H1 (cell line): ENCODE measurements at regions not wholly inside any gene's neighbourhood (a gene's known extent, or its start where the extent isn't known, plus 50 kb on each side); places are given as distances from the start of the nearest gene placed in this dataset.

ENCODE experiments used
- CTCF ChIA-PET: fragments of 300-600 bp; sonication (Branson Sonifier 250); formaldehyde crosslinking; loops from one replicate; lab custom pipeline; 2021; ENCODE audit not compliant: partially characterized antibody; lab: Charles Lee
- POLR2A ChIA-PET: fragments of 300-600 bp; sonication (Branson Sonifier 250); formaldehyde crosslinking; loops from one replicate; lab custom pipeline; 2021; ENCODE audit warnings: inconsistent platforms; ENCODE audit not compliant: partially characterized antibody; lab: Charles Lee
- DNase-seq, 2 experiments: peaks; one replicate each; pipeline versions ENCODE4 v3.0.0 to v3.0.0-alpha.2; 2010 to 2022; ENCODE audit warnings: low spot score in 2 of 2, low read depth in 1 of 2, mixed read lengths in 1 of 2
- FAIRE-seq: peaks from 2 replicates; lab custom pipeline; 2011; peaks lifted over from hg19 to GRCh38; lab: Jason Lieb, UNC
- H2AFZ ChIP-seq: 2 replicates; pipeline ENCODE4 v1.8.1; 2012; ENCODE audit warnings: low read length, inconsistent platforms
- H2AK5ac ChIP-seq: 2 replicates; pipeline ENCODE4 v1.6.1; 2013; ENCODE audit warnings: low read depth, low read length
- H2BK120ac ChIP-seq: replicated peaks from 2 replicates; pipeline ENCODE3; 2013; ENCODE audit warnings: low read depth, low read length, inconsistent platforms
- H2BK12ac ChIP-seq: 2 replicates; pipeline ENCODE4 v1.6.1; 2013; ENCODE audit warnings: low read depth, low read length
- H2BK15ac ChIP-seq: 2 replicates; pipeline ENCODE4 v1.6.1; 2013; ENCODE audit warnings: low read length
- H2BK20ac ChIP-seq: 2 replicates; pipeline ENCODE4 v1.6.1; 2013; ENCODE audit warnings: low read length
- H2BK5ac ChIP-seq: 2 replicates; pipeline ENCODE4 v1.6.1; 2013; ENCODE audit warnings: low read depth, low read length
- H3K14ac ChIP-seq: 2 replicates; pipeline ENCODE4 v1.6.1; 2013; ENCODE audit warnings: inconsistent platforms; ENCODE audit not compliant: insufficient read length
- H3K18ac ChIP-seq: 2 replicates; pipeline ENCODE4 v1.6.1; 2013; ENCODE audit warnings: low read length; ENCODE audit errors: extremely low read depth
- H3K23ac ChIP-seq: 2 replicates; pipeline ENCODE4 v1.6.1; 2013; ENCODE audit warnings: inconsistent platforms; ENCODE audit not compliant: insufficient read length
- H3K23me2 ChIP-seq: 2 replicates; pipeline ENCODE4 v1.6.1; 2013; ENCODE audit warnings: low read depth, low read length
- H3K27ac ChIP-seq: 2 replicates; pipeline ENCODE4 v1.6.1; 2011; ENCODE audit warnings: low read depth, low read length, inconsistent platforms
- H3K27me3 ChIP-seq, 4 experiments: replicated peaks in 1 of 4; 1 replicate in 1 of 4; 2 replicates in 3 of 4; pipeline versions ENCODE4 v1.6.1 to v1.8.1; 2011 to 2013; ENCODE audit warnings: low read length in 3 of 4, mild to moderate bottlenecking in 3 of 4, inconsistent platforms in 2 of 4, mixed read lengths in 2 of 4, moderate library complexity in 1 of 4; ENCODE audit not compliant: control insufficient read depth in 3 of 4, insufficient read depth in 3 of 4; ENCODE audit errors: extremely low read depth in 1 of 4
- H3K36me3 ChIP-seq, 4 experiments: 2 replicates each; pipeline versions ENCODE4 v1.6.1 to v1.8.1; 2011 to 2013; ENCODE audit warnings: mild to moderate bottlenecking in 4 of 4, low read length in 3 of 4, moderate library complexity in 2 of 4, control low read depth in 1 of 4, inconsistent platforms in 1 of 4; ENCODE audit not compliant: insufficient read depth in 4 of 4, control insufficient read depth in 2 of 4
- H3K4ac ChIP-seq: replicated peaks from 2 replicates; pipeline ENCODE3; 2013; ENCODE audit warnings: low read length, low read depth, mixed read lengths, inconsistent platforms; ENCODE audit not compliant: insufficient read length
- H3K4me1 ChIP-seq, 4 experiments: replicated peaks in 1 of 4; 1 replicate in 1 of 4; 2 replicates in 3 of 4; pipeline versions ENCODE4 v1.6.1 to v1.8.1; 2011 to 2013; ENCODE audit warnings: low read length in 3 of 4, inconsistent platforms in 2 of 4, mixed read lengths in 1 of 4; ENCODE audit not compliant: insufficient read depth in 4 of 4, control insufficient read depth in 3 of 4
- H3K4me2 ChIP-seq, 2 experiments: 2 replicates each; pipeline versions ENCODE4 v1.6.1 to v1.8.1; 2011 to 2013; ENCODE audit warnings: low read depth in 2 of 2, low read length in 2 of 2, control low read depth in 1 of 2, inconsistent platforms in 1 of 2, mild to moderate bottlenecking in 1 of 2; ENCODE audit not compliant: insufficient read depth in 1 of 2
- H3K4me3 ChIP-seq, 4 experiments: fragments of 200-600, 300-600 bp in 1 of 4; sonication (generic), shearing (Covaris generic), sonication (Bioruptor Twin) in 1 of 4; 2 replicates each; pipeline versions ENCODE4 v1.5.1 to v1.8.1; 2011 to 2016; ENCODE audit warnings: low read length in 4 of 4, low read depth in 3 of 4, control low read depth in 2 of 4, inconsistent platforms in 2 of 4, mild to moderate bottlenecking in 2 of 4, mixed read lengths in 1 of 4, moderate library complexity in 1 of 4; ENCODE audit not compliant: insufficient read depth in 2 of 4; ENCODE audit errors: extremely low read depth in 1 of 4
- H3K56ac ChIP-seq: replicated peaks from 2 replicates; pipeline ENCODE3; 2013; ENCODE audit warnings: low read depth, mild to moderate bottlenecking, mixed read lengths, low read length, inconsistent platforms; ENCODE audit not compliant: insufficient read length
- H3K79me1 ChIP-seq: 2 replicates; pipeline ENCODE4 v1.6.1; 2013; ENCODE audit warnings: low read depth, low read length, control low read depth
- H3K79me2 ChIP-seq, 2 experiments: 2 replicates each; pipeline versions ENCODE4 v1.6.1 to v1.8.1; 2012 to 2013; ENCODE audit warnings: low read length in 2 of 2, mild to moderate bottlenecking in 2 of 2, inconsistent platforms in 1 of 2; ENCODE audit not compliant: insufficient read depth in 2 of 2, control insufficient read depth in 1 of 2
- H3K9ac ChIP-seq, 4 experiments: replicated peaks in 1 of 4; 1 replicate in 1 of 4; 2 replicates in 3 of 4; pipeline versions ENCODE4 v1.6.1 to v1.8.1; 2011 to 2013; ENCODE audit warnings: low read depth in 3 of 4, low read length in 3 of 4, control low read depth in 2 of 4, mild to moderate bottlenecking in 2 of 4, moderate library complexity in 2 of 4, inconsistent platforms in 1 of 4; ENCODE audit errors: extremely low read depth in 1 of 4
- H3K9me3 ChIP-seq, 2 experiments: 2 replicates each; pipeline versions ENCODE4 v1.6.1 to v1.8.1; 2012 to 2013; ENCODE audit warnings: mild to moderate bottlenecking in 2 of 2, moderate library complexity in 2 of 2, control low read depth in 1 of 2, inconsistent platforms in 1 of 2, low read depth in 1 of 2, low read length in 1 of 2, mixed read lengths in 1 of 2; ENCODE audit not compliant: insufficient read depth in 2 of 2
- H4K20me1 ChIP-seq, 2 experiments: replicated peaks in 1 of 2; 2 replicates each; pipeline versions ENCODE3 to v1.8.1; 2011 to 2013; ENCODE audit warnings: inconsistent platforms in 2 of 2, low read length in 2 of 2, mild to moderate bottlenecking in 1 of 2; ENCODE audit not compliant: insufficient read depth in 2 of 2, control insufficient read depth in 1 of 2
- H4K5ac ChIP-seq: 2 replicates; pipeline ENCODE4 v1.6.1; 2013; ENCODE audit warnings: low read length, low read depth, mixed read lengths, inconsistent platforms; ENCODE audit not compliant: insufficient read length
- H4K8ac ChIP-seq: 2 replicates; pipeline ENCODE4 v1.8.0; 2013; ENCODE audit warnings: mild to moderate bottlenecking, moderate library complexity, low read length, inconsistent platforms; ENCODE audit not compliant: insufficient read depth; ENCODE audit errors: extremely low read depth
- H4K91ac ChIP-seq: replicated peaks from 2 replicates; pipeline ENCODE3; 2013; ENCODE audit warnings: low read length, mixed read lengths, inconsistent platforms; ENCODE audit not compliant: insufficient read length
- BRCA1 ChIP-seq: IDR thresholded peaks from 2 replicates; pipeline ENCODE4 v1.6.1; 2012; ENCODE audit warnings: low read depth, low read length, improper control_type of control experiment
- CBX5 ChIP-seq: fragments of 300-800, 300-1000 bp; sonication (generic); IDR thresholded peaks from 2 replicates; pipeline ENCODE4 v1.7.1; 2016; ENCODE audit warnings: antibody characterized with exemption, low read length, low read depth
- CREB1 ChIP-seq: IDR thresholded peaks from 2 replicates; pipeline ENCODE4 v1.6.1; 2012; ENCODE audit warnings: inconsistent platforms
- EGR1 ChIP-seq: IDR thresholded peaks from 2 replicates; pipeline ENCODE4 v1.6.1; 2011; ENCODE audit warnings: low read depth, low read length, borderline replicate concordance
- EZH2 ChIP-seq: fragments of 200-600 bp; sonication (generic); IDR thresholded peaks from 2 replicates; pipeline ENCODE4 v1.7.1; 2012; ENCODE audit warnings: low read depth, mild to moderate bottlenecking, moderate library complexity, low read length, inconsistent platforms; ENCODE audit not compliant: severe bottlenecking
- FOSL1 ChIP-seq: IDR thresholded peaks from 2 replicates; pipeline ENCODE4 v1.6.1; 2011; ENCODE audit warnings: mild to moderate bottlenecking, low read depth, low read length, moderate library complexity; ENCODE audit not compliant: insufficient read depth
- GTF2F1 ChIP-seq: IDR thresholded peaks from 2 replicates; pipeline ENCODE4 v1.6.1; 2012; ENCODE audit warnings: low read depth, low read length, improper control_type of control experiment, borderline replicate concordance
- KDM1A ChIP-seq: fragments of 200-600, 300-600 bp; sonication (generic); IDR thresholded peaks from 2 replicates; pipeline ENCODE4 v1.7.1; 2016; ENCODE audit warnings: mild to moderate bottlenecking, low read length, borderline replicate concordance
- RXRA ChIP-seq: IDR thresholded peaks from 2 replicates; pipeline ENCODE4 v1.6.1; 2011; ENCODE audit warnings: low read depth, mild to moderate bottlenecking, low read length, moderate library complexity; ENCODE audit not compliant: insufficient read depth
- ZNF274 ChIP-seq: IDR thresholded peaks from 2 replicates; pipeline ENCODE4 v1.7.0; 2012; ENCODE audit warnings: low read length, borderline replicate concordance; ENCODE audit errors: extremely low read depth
- WGBS, 2 experiments: shearing (Covaris generic) in 1 of 2; methylation state at CpG; one replicate each; pipeline versions ENCODE4 v1.1.6 to v1.1.7; 2013 to 2015; ENCODE audit warnings: low lambda C conversion rate in 2 of 2, mixed read lengths in 2 of 2, inconsistent platforms in 1 of 2, low coverage in 1 of 2, missing lambda C conversion rate in 1 of 2; ENCODE audit not compliant: insufficient replicate concordance in 2 of 2, insufficient coverage in 1 of 2, insufficient read length in 1 of 2; ENCODE audit errors: extremely low coverage in 1 of 2, missing lambda C conversion rate in 1 of 2; 5-methylcytosine and 5-hydroxymethylcytosine counted together
- TF ChIP-seq, protein P1 (sequence below): IDR thresholded peaks from 2 replicates; pipeline ENCODE4 v1.6.1; 2012; ENCODE audit warnings: inconsistent platforms

DNA sequence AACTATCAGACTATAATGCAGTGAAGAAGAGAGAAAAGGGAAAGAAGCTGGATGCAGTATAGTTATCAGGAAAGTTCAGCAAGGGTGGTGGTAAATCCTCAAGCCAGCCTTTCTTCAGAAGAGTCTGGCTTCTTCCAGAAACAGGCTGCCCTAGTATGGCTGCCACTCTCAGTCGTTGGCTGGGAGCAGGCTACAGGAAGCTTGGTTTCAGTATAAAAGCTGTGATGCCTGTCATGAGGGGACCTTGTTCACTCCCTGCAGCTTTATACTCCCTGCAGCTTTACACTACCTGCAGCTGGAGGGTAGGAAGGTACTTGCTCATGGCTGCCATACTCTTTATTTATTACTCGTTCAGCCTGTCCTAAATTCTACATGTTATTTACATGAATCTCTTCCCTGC lies 63.3 kb upstream of the ARHGAP18 start:
- Histone ChIP-seq H3K4me1 (peaks cover 0 to 4% (median 2%) of the 10 kb centered on the region in 4 experiments; a peak in 3 of 7 replicates), H2BK15ac (no peak overlapping the region), H3K79me2 (no peaks in the 10 kb centered on the region), H3K23ac (no peak overlapping the region)
- POLR2A ChIA-PET: no interaction called here
- TF ChIP-seq FOSL1 (no peak), KDM1A (no peak), BRCA1 (no peak), EGR1 (no peak), GTF2F1 (no peak), EZH2 (no peak), CBX5 (no peak), RXRA (no peak), CREB1 (no peak), ZNF274 (no peak)
- TF ChIP-seq, protein P1, sequence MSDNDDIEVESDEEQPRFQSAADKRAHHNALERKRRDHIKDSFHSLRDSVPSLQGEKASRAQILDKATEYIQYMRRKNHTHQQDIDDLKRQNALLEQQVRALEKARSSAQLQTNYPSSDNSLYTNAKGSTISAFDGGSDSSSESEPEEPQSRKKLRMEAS: no peak
- TF ChIP-seq, all 59 proteins: peak for 0
- H4K5ac ChIP-seq: no peak overlapping the region
- no peak overlapping the region for H4K91ac ChIP-seq
- no peaks in the 10 kb centered on the region for H3K9me3 ChIP-seq
- H3K36me3 ChIP-seq: no peaks in the 10 kb centered on the region
- no peak overlapping the region for H3K9ac ChIP-seq
- H2AFZ ChIP-seq: no peak overlapping the region
- CTCF ChIA-PET: interaction anchor here (0.6 to 1.0 kb wide), 2 partner anchors 102 to 650 kb away, joined by 3 read pairs; no protein-coding TSS in a partner anchor
- H3K23me2 ChIP-seq: no peaks in the 10 kb centered on the region
- H3K18ac ChIP-seq: no peak overlapping the region
- H2BK120ac ChIP-seq: no peak overlapping the region
- no peak overlapping the region for H3K4me3 ChIP-seq
- WGBS, 2 experiments: 86% methylated on average over 2 of the region's 2 CpGs; no CpG with 5 or more reads in 1 of the 2 experiments
- H2BK20ac ChIP-seq: no peak overlapping the region
- FAIRE-seq: no peak
- H2BK12ac ChIP-seq: no peak overlapping the region
- no peaks in the 10 kb centered on the region for H3K79me1 ChIP-seq
- H2AK5ac ChIP-seq: no peak overlapping the region
- H4K8ac ChIP-seq: no peak overlapping the region
- H3K4me2 ChIP-seq: no peak overlapping the region
- no peak overlapping the region for H3K56ac ChIP-seq
- H2BK5ac ChIP-seq: no peak overlapping the region
- H3K27me3 ChIP-seq: peaks cover 0 to 3% (median under 1%) of the 10 kb centered on the region in 4 experiments; a peak in 1 of 7 replicates
- H3K14ac ChIP-seq: no peak overlapping the region
- H3K27ac ChIP-seq: no peak overlapping the region
- H3K4ac ChIP-seq: no peak overlapping the region
- H4K20me1 ChIP-seq: no peaks in the 10 kb centered on the region
- no peak for DNase-seq
